GM12878 (cell line): ENCODE measurements at regions not wholly inside any gene's neighbourhood (a gene's known extent, or its start where the extent isn't known, plus 50 kb on each side); places are given as distances from the start of the nearest gene placed in this dataset.
A peak's percentile ranks its signal among the peaks of the same experiment; 100 is the strongest.

Source experiments
- ATAC-seq: fragments of 200-7000 bp; cut with Tn5 transposase; 3 replicates; pipeline ENCODE4 v1.9.1; 2020; ENCODE audit warnings: mild to moderate bottlenecking, moderate library complexity
- BruUV-seq: library from RNA; stranded (reverse); fragments of 400-500 nt; replicated peaks from 2 replicates; lab custom pipeline; 2021; lab: Mats Ljungman, UMichigan
- CTCF ChIA-PET: fragments of 300-600 bp; sonication (Branson Sonifier 250); formaldehyde crosslinking; extraction: SDS; loops from one replicate; lab custom pipeline; 2021; ENCODE audit warnings: inconsistent platforms; lab: Yijun Ruan, JAX
- POLR2A ChIA-PET: fragments of 350-600 bp; formaldehyde crosslinking; extraction: SDS; loops from one replicate; lab custom pipeline; 2021; ENCODE audit warnings: inconsistent platforms; lab: Charles Lee
- RAD21 ChIA-PET: fragments of 300-600 bp; sonication (Branson Sonifier 250); formaldehyde crosslinking; loops from one replicate; lab custom pipeline; 2023; ENCODE audit warnings: antibody characterized with exemption; ENCODE audit not compliant: unreplicated experiment; lab: Charles Lee
- SMC1A ChIA-PET: fragments of 300-600 bp; sonication (Branson Sonifier 250); formaldehyde crosslinking; loops from one replicate; lab custom pipeline; 2023; ENCODE audit not compliant: unreplicated experiment, uncharacterized antibody; lab: Charles Lee
- DNase-seq: peaks from one replicate; pipeline ENCODE4 v3.0.0-alpha.2; 2011; ENCODE audit warnings: low read depth, low spot score
- FAIRE-seq: peaks from 3 replicates; lab custom pipeline; 2011; peaks lifted over from hg19 to GRCh38; lab: Jason Lieb, UNC
- H2AFZ ChIP-seq: 2 replicates; pipeline ENCODE4 v1.6.0; 2011; ENCODE audit warnings: low read depth, low read length, control low read depth; ENCODE audit not compliant: control insufficient read depth
- H3K27ac ChIP-seq: 2 replicates; pipeline ENCODE4 v1.5.1; 2011; ENCODE audit warnings: control low read depth; ENCODE audit not compliant: control insufficient read depth, insufficient read depth
- H3K27me3 ChIP-seq, 2 experiments: replicated peaks in 1 of 2; 2 replicates each; pipeline versions ENCODE4 v1.6.0 to v1.6.1; 2011; ENCODE audit warnings: low read length in 1 of 2; ENCODE audit not compliant: control insufficient read depth in 2 of 2, insufficient read depth in 2 of 2
- H3K36me3 ChIP-seq, 2 experiments: 2 replicates each; pipeline ENCODE4 v1.5.1; 2011; ENCODE audit warnings: low read length in 1 of 2; ENCODE audit not compliant: control insufficient read depth in 2 of 2, insufficient read depth in 2 of 2
- H3K4me1 ChIP-seq: 2 replicates; pipeline ENCODE4 v1.6.1; 2011; ENCODE audit warnings: mild to moderate bottlenecking, low read length, moderate library complexity, mixed read lengths; ENCODE audit not compliant: control insufficient read depth, insufficient read depth
- H3K4me2 ChIP-seq: 2 replicates; pipeline ENCODE4 v1.6.0; 2011; ENCODE audit warnings: control low read depth; ENCODE audit not compliant: control insufficient read depth, insufficient read depth
- H3K4me3 ChIP-seq: fragments of 200-600 bp; sonication (generic); 2 replicates; pipeline ENCODE4 v1.5.1; 2016
- H3K79me2 ChIP-seq: 2 replicates; pipeline ENCODE4 v1.6.0; 2011; ENCODE audit warnings: low read length; ENCODE audit not compliant: control insufficient read depth, insufficient read depth
- H3K9ac ChIP-seq: 2 replicates; pipeline ENCODE4 v1.8.0; 2011; ENCODE audit warnings: low read length, control low read depth, mixed read lengths; ENCODE audit not compliant: control insufficient read depth, insufficient read depth
- H3K9me3 ChIP-seq: replicated peaks from 3 replicates; pipeline ENCODE4 v1.5.1; 2011; ENCODE audit warnings: mild to moderate bottlenecking, low read length; ENCODE audit not compliant: control insufficient read depth, insufficient read depth
- H4K20me1 ChIP-seq: 2 replicates; pipeline ENCODE4 v1.6.0; 2011; ENCODE audit not compliant: control insufficient read depth, insufficient read depth
- ASH2L ChIP-seq: fragments of 300-600, 200-600 bp; sonication (generic); IDR thresholded peaks from 2 replicates; pipeline ENCODE4 v1.6.1; 2017; ENCODE audit warnings: low read depth, mild to moderate bottlenecking, borderline replicate concordance
- ATF7 ChIP-seq: fragments of 450-650 bp; IDR thresholded peaks from 2 replicates; pipeline ENCODE4 v1.6.1; 2016; ENCODE audit warnings: low read depth, mild to moderate bottlenecking
- CBX3 ChIP-seq: fragments of 200-600 bp; sonication (generic); IDR thresholded peaks from 2 replicates; pipeline ENCODE4 v1.6.1; 2016; ENCODE audit warnings: low read depth, borderline replicate concordance
- EP300 ChIP-seq, 2 experiments: fragments of 150-350 bp in 1 of 2; IDR thresholded peaks; 2 replicates each; pipeline ENCODE4 v1.6.1; 2011 to 2012; ENCODE audit warnings: low read depth in 2 of 2, low read length in 2 of 2, borderline replicate concordance in 1 of 2, improper control_type of control experiment in 1 of 2, inconsistent platforms in 1 of 2; ENCODE audit not compliant: control insufficient read depth in 1 of 2
- HDGF ChIP-seq: fragments of 450-650 bp; IDR thresholded peaks from 2 replicates; pipeline ENCODE4 v1.6.1; 2016; ENCODE audit warnings: antibody characterized with exemption
- NR2F1 ChIP-seq: fragments of 450-650 bp; conservative IDR thresholded peaks from 2 replicates; pipeline ENCODE4 v1.6.1; 2017; ENCODE audit warnings: mild to moderate bottlenecking
- PML ChIP-seq: IDR thresholded peaks from 2 replicates; pipeline ENCODE4 v1.6.1; 2012; ENCODE audit warnings: low read length, inconsistent platforms
- RUNX3 ChIP-seq: IDR thresholded peaks from 2 replicates; pipeline ENCODE4 v1.6.1; 2012; ENCODE audit warnings: low read length, inconsistent platforms
- STAT1 ChIP-seq: fragments of 450-650 bp; conservative IDR thresholded peaks from 2 replicates; pipeline ENCODE4 v1.6.1; 2014; ENCODE audit warnings: antibody characterized with exemption, mild to moderate bottlenecking
- TAF1 ChIP-seq: IDR thresholded peaks from 2 replicates; pipeline ENCODE4 v1.6.1; 2011; ENCODE audit warnings: mild to moderate bottlenecking, low read depth, low read length, borderline replicate concordance
- WRNIP1 ChIP-seq: IDR thresholded peaks from 2 replicates; pipeline ENCODE4 v1.6.1; 2011; ENCODE audit warnings: low read depth, low read length, improper control_type of control experiment, borderline replicate concordance
- ZBTB11 ChIP-seq: fragments of 450-650 bp; formaldehyde crosslinking; IDR thresholded peaks from 2 replicates; pipeline ENCODE4 v1.5.0; 2022; ENCODE audit warnings: mild to moderate bottlenecking, missing genetic modification characterization
- ZNF687 ChIP-seq: fragments of 450-650 bp; IDR thresholded peaks from 2 replicates; pipeline ENCODE4 v1.6.1; 2017; ENCODE audit warnings: mild to moderate bottlenecking, moderate library complexity
- WGBS: methylation state at CpG from one replicate; pipeline ENCODE4 v1.1.6; 2016; ENCODE audit warnings: low lambda C conversion rate; ENCODE audit not compliant: insufficient replicate concordance, insufficient coverage; ENCODE audit errors: missing lambda C conversion rate; 5-methylcytosine and 5-hydroxymethylcytosine counted together
- in situ Hi-C: fragments of 300-500 bp; cut with MboI; formaldehyde crosslinking; loops from 9 replicates; pipeline ENCODE4 v1.14.3; 2018; ENCODE audit warnings: mixed read lengths
- intact Hi-C: fragments of 100-400 bp; cut with micrococcal nuclease; formaldehyde crosslinking; loops from one replicate; pipeline ENCODE4 v1.14.2; 2022; ENCODE audit not compliant: unreplicated experiment
- TF ChIP-seq, protein P1 (sequence below): fragments of 450-650 bp; IDR thresholded peaks from 2 replicates; pipeline ENCODE4 v1.6.1; 2017; ENCODE audit warnings: mild to moderate bottlenecking

- ChIA-PET CTCF (no interaction called here), RAD21 (no interaction called here), SMC1A (interaction anchor here (1.4 kb wide), 1 partner anchor 9 kb away, joined by 3 read pairs; no protein-coding TSS in a partner anchor), POLR2A (no interaction called here)
- Histone ChIP-seq H3K27me3 (no peaks in the 10 kb centered on the region), H2AFZ (no peak overlapping the region), H3K9ac (no peak overlapping the region), H3K79me2 (no peaks in the 10 kb centered on the region), H3K4me2 (no peak overlapping the region), H3K9me3 (no peaks in the 10 kb centered on the region), H3K36me3 (no peaks in the 10 kb centered on the region), H3K27ac (no peak overlapping the region), H4K20me1 (no peaks in the 10 kb centered on the region), H3K4me3 (no peak overlapping the region), H3K4me1 (no peaks in the 10 kb centered on the region)
- DNase-seq (no peak), ATAC-seq (peak; percentile 68), FAIRE-seq (no peak)
- in situ Hi-C loops (no loop called here), intact Hi-C loops (no loop called here)
- 2% methylated on average over 5 of the region's 5 CpGs for WGBS
- BruUV-seq: no TSS peak
- TF ChIP-seq NR2F1 (no peak), RUNX3 (no peak), EP300 (IDR thresholded peaks at IDR 0.05; ENCODE audit: borderline replicate concordance in 1 of 2, control insufficient read depth in 1 of 2, low read depth in 2 of 2, low read length in 2 of 2) (no peak), ATF7 (no peak), STAT1 (no peak), ZBTB11 (CRISPR knock-in tag) (no peak), TAF1 (no peak), ASH2L (no peak), WRNIP1 (no peak), CBX3 (no peak), HDGF (no peak), ZNF687 (no peak), PML (no peak)
- TF ChIP-seq, protein P1, sequence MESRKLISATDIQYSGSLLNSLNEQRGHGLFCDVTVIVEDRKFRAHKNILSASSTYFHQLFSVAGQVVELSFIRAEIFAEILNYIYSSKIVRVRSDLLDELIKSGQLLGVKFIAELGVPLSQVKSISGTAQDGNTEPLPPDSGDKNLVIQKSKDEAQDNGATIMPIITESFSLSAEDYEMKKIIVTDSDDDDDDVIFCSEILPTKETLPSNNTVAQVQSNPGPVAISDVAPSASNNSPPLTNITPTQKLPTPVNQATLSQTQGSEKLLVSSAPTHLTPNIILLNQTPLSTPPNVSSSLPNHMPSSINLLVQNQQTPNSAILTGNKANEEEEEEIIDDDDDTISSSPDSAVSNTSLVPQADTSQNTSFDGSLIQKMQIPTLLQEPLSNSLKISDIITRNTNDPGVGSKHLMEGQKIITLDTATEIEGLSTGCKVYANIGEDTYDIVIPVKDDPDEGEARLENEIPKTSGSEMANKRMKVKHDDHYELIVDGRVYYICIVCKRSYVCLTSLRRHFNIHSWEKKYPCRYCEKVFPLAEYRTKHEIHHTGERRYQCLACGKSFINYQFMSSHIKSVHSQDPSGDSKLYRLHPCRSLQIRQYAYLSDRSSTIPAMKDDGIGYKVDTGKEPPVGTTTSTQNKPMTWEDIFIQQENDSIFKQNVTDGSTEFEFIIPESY: no peak
Measured at GRCh38 chr14:45559626-45560025, 306.6 kb upstream of the MIS18BP1 start.
